Ovary (tissue), 7 donors: ENCODE measurements at regions not wholly inside any gene's neighbourhood (a gene's known extent, or its start where the extent isn't known, plus 50 kb on each side); places are given as distances from the start of the nearest gene placed in this dataset.
"Not testable (repeated sequence)": the region's sequence is repeated elsewhere in the genome, so short reads cannot be mapped to it uniquely, and the experiment has no call there.

Experiments
- DNase-seq, 5 donors: peaks; one replicate each; pipeline ENCODE4 v3.0.0-alpha.2; 2019 to 2020
- H3K27ac ChIP-seq, 2 donors: fragments of 200-600 bp; one replicate each; pipeline versions ENCODE4 v1.5.1 to v1.8.0; 2019 to 2022
- H3K27me3 ChIP-seq: fragments of 200-600 bp; one replicate; pipeline ENCODE4 v1.8.0; 2022
- H3K36me3 ChIP-seq: fragments of 200-600 bp; sonication (generic); one replicate; pipeline ENCODE4 v1.5.1; 2019
- H3K4me1 ChIP-seq: one replicate; pipeline ENCODE4 v1.8.1; 2013; ENCODE audit warnings: mild to moderate bottlenecking, moderate library complexity; ENCODE audit not compliant: insufficient read depth
- H3K4me3 ChIP-seq: fragments of 200-600 bp; sonication (generic); one replicate; pipeline ENCODE4 v1.5.1; 2017
- H3K9me3 ChIP-seq, 2 donors: fragments of 200-600 bp in 1 of 2; sonication (generic) in 1 of 2; one replicate each; pipeline versions ENCODE4 v1.5.1 to v1.8.1; 2013 to 2019; ENCODE audit warnings: mild to moderate bottlenecking in 1 of 2, moderate library complexity in 1 of 2
- EP300 ChIP-seq: sonication (generic); formaldehyde crosslinking; IDR thresholded peaks from one replicate; pipeline ENCODE4 v1.6.1; 2017; ENCODE audit warnings: antibody characterized with exemption
- POLR2A ChIP-seq: fragments of 450-650 bp; IDR thresholded peaks from one replicate; pipeline ENCODE4 v1.6.1; 2017; ENCODE audit warnings: antibody characterized with exemption, mild to moderate bottlenecking, moderate library complexity
- WGBS, 3 donors: extraction: QIAGEN DNeasy Blood & Tissue Kit in 1 of 3; methylation state at CpG; one replicate each; pipeline versions ENCODE4 v1.1.5 to v1.1.7; 2013 to 2017; 5-methylcytosine and 5-hydroxymethylcytosine counted together
- intact Hi-C, 4 donors: fragments of 100-400 bp; cut with DNase I; formaldehyde crosslinking; loops; one replicate each; pipeline versions ENCODE4 v1.11.0 to v1.15.1; 2022 to 2023
- TF ChIP-seq, protein P1 (sequence below), 3 donors: fragments of 450-650 bp in 2 of 3; fragments of 200-600 bp in 1 of 3; IDR thresholded peaks; one replicate each; pipeline versions ENCODE4 v1.5.1 to v1.8.0; 2016 to 2022; ENCODE audit warnings: antibody characterized with exemption in 3 of 3, mild to moderate bottlenecking in 1 of 3
- donor health status: DM: no; HTN: no; CAD: no; lungs with moderate emphysema.
- donor health status: DM: no; HTN: no; CAD: no.
- donor health status: Bipolar disorder and iron deficiency.
- donor health status: DM: no; HTN: no; CAD: no.
- donor health status: DM: yes; HTN: yes; CAD: no.

GRCh38 chr6:144568241-144568640 is 283.1 kb downstream of the UTRN start:
- Histone ChIP-seq H3K4me1 (no peaks in the 10 kb centered on the region), H3K9me3 (no peaks in the 10 kb centered on the region), H3K4me3 (no peak overlapping the region), H3K27ac (no peak overlapping the region), H3K36me3 (no peaks in the 10 kb centered on the region), H3K27me3 (no peaks in the 10 kb centered on the region)
- TF ChIP-seq POLR2A (no peak), EP300 (no peak)
- TF ChIP-seq, protein P1, sequence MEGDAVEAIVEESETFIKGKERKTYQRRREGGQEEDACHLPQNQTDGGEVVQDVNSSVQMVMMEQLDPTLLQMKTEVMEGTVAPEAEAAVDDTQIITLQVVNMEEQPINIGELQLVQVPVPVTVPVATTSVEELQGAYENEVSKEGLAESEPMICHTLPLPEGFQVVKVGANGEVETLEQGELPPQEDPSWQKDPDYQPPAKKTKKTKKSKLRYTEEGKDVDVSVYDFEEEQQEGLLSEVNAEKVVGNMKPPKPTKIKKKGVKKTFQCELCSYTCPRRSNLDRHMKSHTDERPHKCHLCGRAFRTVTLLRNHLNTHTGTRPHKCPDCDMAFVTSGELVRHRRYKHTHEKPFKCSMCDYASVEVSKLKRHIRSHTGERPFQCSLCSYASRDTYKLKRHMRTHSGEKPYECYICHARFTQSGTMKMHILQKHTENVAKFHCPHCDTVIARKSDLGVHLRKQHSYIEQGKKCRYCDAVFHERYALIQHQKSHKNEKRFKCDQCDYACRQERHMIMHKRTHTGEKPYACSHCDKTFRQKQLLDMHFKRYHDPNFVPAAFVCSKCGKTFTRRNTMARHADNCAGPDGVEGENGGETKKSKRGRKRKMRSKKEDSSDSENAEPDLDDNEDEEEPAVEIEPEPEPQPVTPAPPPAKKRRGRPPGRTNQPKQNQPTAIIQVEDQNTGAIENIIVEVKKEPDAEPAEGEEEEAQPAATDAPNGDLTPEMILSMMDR (IDR thresholded peaks at IDR 0.05), result no peak
- WGBS, 3 donors, result 78 to 86% (median 78%) methylated on average over 8 of the region's 8 CpGs
- no peak for DNase-seq
- intact Hi-C loops, result no loop called here

DNA sequence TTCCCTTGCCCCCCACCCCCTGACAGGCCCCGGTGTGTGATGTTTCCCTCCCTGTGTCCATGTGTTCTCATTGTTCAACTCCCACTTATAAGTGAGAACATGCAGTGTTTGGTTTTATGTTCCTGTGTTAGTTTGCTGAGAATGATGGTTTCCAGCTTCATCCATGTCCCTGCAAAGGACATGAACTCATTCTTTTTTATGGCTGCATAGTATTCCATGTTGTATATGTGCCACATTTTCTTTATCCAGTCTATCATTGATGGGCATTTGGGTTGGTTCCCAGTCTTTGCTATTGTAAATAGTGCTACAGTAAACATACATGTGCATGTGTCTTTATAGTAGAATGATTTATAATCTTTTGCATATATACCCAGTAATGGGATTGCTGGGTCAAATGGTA is 287.4 kb downstream of the UTRN start:
- DNase-seq, H3K4me3 ChIP-seq, H3K27ac ChIP-seq, H3K4me1 ChIP-seq, H3K27me3 ChIP-seq, intact Hi-C loops, H3K9me3 ChIP-seq, H3K36me3 ChIP-seq: not testable (repeated sequence)
- WGBS, 3 donors, result 87 to 92% (median 88%) methylated on average over 1 of the region's 1 CpG

DNA sequence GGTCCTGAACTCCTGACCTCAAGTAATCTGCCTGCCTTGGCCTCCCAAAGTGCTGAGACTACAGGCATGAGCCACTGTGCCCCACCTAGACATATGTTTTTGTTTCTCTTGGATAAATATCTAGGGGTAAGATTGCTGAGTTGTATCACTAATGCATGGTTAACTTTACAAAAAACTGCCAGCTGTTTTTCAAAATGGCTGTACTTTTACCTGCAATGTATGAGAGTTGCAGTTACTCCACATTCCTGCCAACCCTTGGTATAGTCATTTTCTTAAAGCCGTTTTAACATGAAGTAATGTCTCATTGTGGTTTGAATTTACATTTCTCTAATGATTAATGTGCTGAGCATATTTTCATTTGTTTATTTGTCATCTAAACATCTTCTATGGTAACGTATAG is 289.7 kb downstream of the UTRN start:
- H3K27me3 ChIP-seq, result no peaks in the 10 kb centered on the region
- intact Hi-C loops, result no loop called here
- no peak overlapping the region for H3K4me3 ChIP-seq
- no peak for DNase-seq
- 94 to 98% (median 98%) methylated on average over 2 of the region's 2 CpGs for WGBS, 3 donors
- no peaks in the 10 kb centered on the region for H3K4me1 ChIP-seq
- H3K27ac ChIP-seq, result no peak overlapping the region
- H3K9me3 ChIP-seq, result no peaks in the 10 kb centered on the region
- TF ChIP-seq EP300 (no peak), POLR2A (no peak)
- TF ChIP-seq, protein P1 (IDR thresholded peaks at IDR 0.05), result no peak
- H3K36me3 ChIP-seq, result no peaks in the 10 kb centered on the region

- Histone ChIP-seq H3K9me3 (no peaks in the 10 kb centered on the region), H3K4me3 (no peak overlapping the region), H3K36me3 (no peaks in the 10 kb centered on the region), H3K27me3 (no peaks in the 10 kb centered on the region), H3K4me1 (no peaks in the 10 kb centered on the region), H3K27ac (no peak overlapping the region)
- TF ChIP-seq EP300, result no peak
- TF ChIP-seq POLR2A, result no peak
- TF ChIP-seq, protein P1 (IDR thresholded peaks at IDR 0.05), result no peak
- intact Hi-C loops, result no loop called here
- 94 to 96% (median 94%) methylated on average over 3 of the region's 3 CpGs for WGBS, 3 donors
- no peak for DNase-seq
Measured at GRCh38 chr6:144575327-144575726, 290.2 kb downstream of the UTRN start.

DNA sequence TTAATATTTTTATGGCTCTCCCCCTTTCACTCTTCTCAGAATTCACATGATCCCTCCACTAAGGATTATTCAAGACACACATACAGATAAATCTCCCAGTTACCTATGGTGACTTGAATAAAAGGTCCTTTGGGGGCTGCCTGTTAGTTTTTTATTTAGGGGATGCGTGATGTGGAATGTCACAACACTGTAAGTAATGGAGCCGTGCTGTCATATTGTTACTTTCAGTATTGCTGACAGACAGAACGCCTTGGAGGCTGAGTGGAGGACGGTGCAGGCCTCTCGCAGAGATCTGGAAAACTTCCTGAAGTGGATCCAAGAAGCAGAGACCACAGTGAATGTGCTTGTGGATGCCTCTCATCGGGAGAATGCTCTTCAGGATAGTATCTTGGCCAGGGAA is 291.7 kb downstream of the UTRN start:
- 80 to 86% (median 85%) methylated on average over 6 of the region's 6 CpGs for WGBS, 3 donors
- intact Hi-C loops, result no loop called here
- no peak for TF ChIP-seq POLR2A
- TF ChIP-seq, protein P1 (IDR thresholded peaks at IDR 0.05), result no peak
- TF ChIP-seq EP300, result no peak

More for the DNA sequence above, 291.7 kb downstream of the UTRN start:
- Histone ChIP-seq H3K4me1 (no peaks in the 10 kb centered on the region), H3K27me3 (no peaks in the 10 kb centered on the region), H3K9me3 (no peaks in the 10 kb centered on the region), H3K36me3 (no peaks in the 10 kb centered on the region), H3K4me3 (no peak overlapping the region), H3K27ac (no peak overlapping the region)
- DNase-seq, result no peak
